GM12864 (cell line): ENCODE measurements at regions not wholly inside any gene's neighbourhood (a gene's known extent, or its start where the extent isn't known, plus 50 kb on each side); places are given as distances from the start of the nearest gene placed in this dataset.

Experiments used
- DNase-seq: peaks from one replicate; pipeline ENCODE4 v3.0.0-alpha.2; 2011; ENCODE audit warnings: low read depth
- H3K4me3 ChIP-seq: 2 replicates; pipeline ENCODE4 v1.5.1; 2011; ENCODE audit warnings: mild to moderate bottlenecking, low read depth, low read length, control low read depth
- CTCF ChIP-seq: IDR thresholded peaks from 2 replicates; pipeline ENCODE4 v1.5.1; 2011; ENCODE audit warnings: low read depth, mild to moderate bottlenecking, moderate library complexity, low read length, control low read depth, inconsistent platforms; ENCODE audit errors: missing control alignments

GRCh38 chr13:73136776-73137175 is 78.0 kb downstream of the KLF5 start:
- DNase-seq = no peak
- no peak for TF ChIP-seq CTCF

GRCh38 chr13:73133531-73133930 is 74.7 kb downstream of the KLF5 start:
- no peak for TF ChIP-seq CTCF
- no peak for DNase-seq
- no peak overlapping the region for H3K4me3 ChIP-seq

More at GRCh38 chr13:73136776-73137175, 78.0 kb downstream of the KLF5 start:
- no peak overlapping the region for H3K4me3 ChIP-seq

GRCh38 chr13:73131247-73131646 is 72.4 kb downstream of the KLF5 start:
- no peak for TF ChIP-seq CTCF
- no peak overlapping the region for H3K4me3 ChIP-seq
- no peak for DNase-seq

- DNase-seq = no peak
- TF ChIP-seq CTCF = no peak
- H3K4me3 ChIP-seq = no peak overlapping the region
Measured at GRCh38 chr13:73129023-73129422, 70.2 kb downstream of the KLF5 start.
